Thymus (tissue), 11 donors: ENCODE measurements at regions not wholly inside any gene's neighbourhood (a gene's known extent, or its start where the extent isn't known, plus 50 kb on each side); places are given as distances from the start of the nearest gene placed in this dataset.

Experiments used
- DNase-seq, 9 donors: peaks; one replicate each; pipeline ENCODE4 v3.0.0-alpha.2; 2013; ENCODE audit warnings: low spot score in 9 of 9, low read depth in 6 of 9, missing footprints in 1 of 9
- H3K27ac ChIP-seq, 2 donors: one replicate each; pipeline ENCODE4 v1.5.1; 2013; ENCODE audit warnings: control low read depth in 1 of 2, low read depth in 1 of 2, low read length in 1 of 2, mild to moderate bottlenecking in 1 of 2, moderate library complexity in 1 of 2
- H3K27me3 ChIP-seq, 2 donors: one replicate each; pipeline ENCODE4 v1.5.1; 2013; ENCODE audit warnings: low read length in 1 of 2; ENCODE audit not compliant: control insufficient read depth in 2 of 2, insufficient read depth in 1 of 2
- H3K36me3 ChIP-seq, 2 donors: one replicate each; pipeline ENCODE4 v1.5.1; 2013; ENCODE audit warnings: low read length in 1 of 2, mild to moderate bottlenecking in 1 of 2, moderate library complexity in 1 of 2; ENCODE audit not compliant: control insufficient read depth in 2 of 2, insufficient read depth in 2 of 2
- H3K4me1 ChIP-seq, 2 donors: one replicate each; pipeline ENCODE4 v1.5.1; 2013; ENCODE audit warnings: low read length in 2 of 2; ENCODE audit not compliant: control insufficient read depth in 2 of 2, insufficient read depth in 2 of 2
- H3K4me3 ChIP-seq, 2 donors: one replicate each; pipeline ENCODE4 v1.5.1; 2013; ENCODE audit warnings: low read length in 2 of 2, control low read depth in 1 of 2, mild to moderate bottlenecking in 1 of 2
- H3K9me3 ChIP-seq, 2 donors: one replicate each; pipeline ENCODE4 v1.5.1; 2013; ENCODE audit warnings: low read length in 1 of 2, mild to moderate bottlenecking in 1 of 2; ENCODE audit not compliant: control insufficient read depth in 2 of 2, insufficient read depth in 1 of 2
- WGBS: extraction: QIAGEN DNeasy Blood & Tissue Kit; methylation state at CpG from one replicate; pipeline ENCODE4 v1.1.7; 2013; 5-methylcytosine and 5-hydroxymethylcytosine counted together
- donor health status: healthy.

DNA sequence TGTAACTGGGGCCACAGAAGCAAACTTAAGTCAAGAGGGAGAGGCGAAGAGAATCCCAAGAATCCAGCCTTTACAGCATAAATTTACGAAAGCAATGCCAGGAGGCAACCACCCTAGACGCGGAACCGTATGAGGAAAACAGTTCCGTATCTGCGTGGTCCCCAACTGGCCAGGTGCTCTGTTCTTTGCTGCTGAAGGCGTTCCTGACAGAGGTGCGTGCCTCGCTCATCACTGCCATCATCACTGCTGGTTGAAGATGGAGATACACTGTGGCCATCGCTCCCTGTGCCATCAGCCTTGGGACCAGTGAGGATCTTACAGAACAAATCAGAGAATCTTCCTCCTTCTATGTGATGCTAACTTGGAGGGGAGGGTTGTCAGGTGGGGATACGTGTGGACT lies 270.5 kb upstream of the B3GAT1 start:
- no peaks in the 10 kb centered on the region for H3K9me3 ChIP-seq
- no peak for DNase-seq
- H3K27me3 ChIP-seq = no peaks in the 10 kb centered on the region
- H3K4me3 ChIP-seq = no peak overlapping the region
- 96% methylated on average over 12 of the region's 12 CpGs for WGBS
- no peak overlapping the region for H3K27ac ChIP-seq
- H3K36me3 ChIP-seq = no peaks in the 10 kb centered on the region
- H3K4me1 ChIP-seq = no peaks in the 10 kb centered on the region

DNA sequence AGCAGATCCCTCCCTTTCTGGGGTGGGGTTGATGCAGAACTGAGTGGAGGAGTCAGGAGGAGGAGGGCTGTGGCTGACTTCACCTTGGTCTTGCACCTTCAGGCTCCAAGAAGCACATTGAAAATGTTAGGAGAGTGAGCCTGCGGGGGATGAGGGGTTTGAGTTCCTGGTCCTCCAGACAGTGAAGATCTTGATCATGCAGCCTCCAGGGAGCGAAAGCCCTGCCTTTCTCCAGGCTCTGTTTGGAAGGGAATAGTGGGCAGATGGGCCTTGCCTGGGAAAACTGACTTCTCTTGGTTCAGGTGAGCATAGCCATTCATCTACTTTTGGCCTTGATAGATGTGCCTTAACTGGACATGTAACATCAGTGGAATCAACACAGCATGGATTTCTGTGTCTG lies 267.6 kb upstream of the B3GAT1 start:
- no peak overlapping the region for H3K27ac ChIP-seq
- H3K36me3 ChIP-seq = no peaks in the 10 kb centered on the region
- no peak overlapping the region for H3K4me3 ChIP-seq
- WGBS = 98% methylated on average over 2 of the region's 2 CpGs
- H3K27me3 ChIP-seq = no peaks in the 10 kb centered on the region
- no peak for DNase-seq
- H3K4me1 ChIP-seq = no peaks in the 10 kb centered on the region
- H3K9me3 ChIP-seq = no peaks in the 10 kb centered on the region

DNA sequence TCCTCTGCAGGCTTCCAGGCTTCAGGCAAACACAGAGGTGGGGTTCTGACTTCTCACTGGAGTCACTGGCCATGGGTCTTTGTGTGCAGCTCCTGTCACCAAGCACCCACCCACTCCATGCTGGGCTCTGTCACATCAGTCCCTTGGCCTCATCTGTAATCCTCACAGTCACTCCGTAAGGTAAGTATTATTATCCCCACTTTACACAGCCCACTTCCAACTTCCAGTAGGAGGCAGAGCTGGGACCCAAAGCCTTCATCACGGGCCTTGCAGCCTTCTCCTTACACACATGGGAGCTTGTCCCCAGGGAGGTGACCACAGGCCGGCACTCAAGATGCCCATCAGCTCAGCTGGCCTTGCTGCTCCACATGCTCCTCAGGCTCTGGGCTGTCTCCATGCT lies 266.7 kb upstream of the B3GAT1 start:
- no peak for DNase-seq
- 77% methylated on average over 3 of the region's 3 CpGs for WGBS
- Histone ChIP-seq H3K36me3 (no peaks in the 10 kb centered on the region), H3K4me1 (no peaks in the 10 kb centered on the region), H3K4me3 (no peak overlapping the region), H3K27me3 (no peaks in the 10 kb centered on the region), H3K9me3 (no peaks in the 10 kb centered on the region), H3K27ac (no peak overlapping the region)

DNA sequence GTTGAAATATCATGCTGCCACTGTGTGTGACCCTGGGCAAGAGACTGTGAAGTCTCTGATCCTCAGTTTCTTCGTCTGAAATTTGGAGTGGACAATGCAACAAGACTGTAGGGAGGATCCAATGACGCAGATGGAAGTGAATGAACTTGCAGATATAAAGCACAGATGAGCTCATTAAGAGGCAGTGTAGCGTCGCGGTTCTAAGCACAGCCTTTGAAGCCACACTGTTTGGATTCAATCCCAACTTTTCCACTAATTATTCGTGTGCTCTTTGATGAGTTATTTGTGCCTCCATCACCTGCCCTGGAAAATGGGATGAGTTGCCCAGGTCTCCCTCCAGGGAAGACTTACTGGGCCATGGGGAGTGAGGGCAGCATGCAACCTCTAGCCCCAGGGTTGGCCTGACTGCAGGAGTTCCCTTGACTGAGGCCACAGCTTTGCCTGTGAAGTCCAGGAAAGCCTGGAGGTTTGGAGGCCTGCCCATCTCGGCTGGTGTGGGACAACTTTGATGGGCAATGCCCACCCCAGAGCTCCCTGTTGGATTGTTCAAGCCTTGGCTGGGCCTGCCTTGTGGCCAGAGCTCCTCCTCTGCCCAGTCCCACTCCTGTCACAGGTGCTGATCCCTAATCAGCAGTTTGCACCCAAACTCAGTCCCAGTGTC lies 266.0 kb upstream of the B3GAT1 start:
- Histone ChIP-seq H3K4me1 (no peaks in the 10 kb centered on the region), H3K27me3 (no peaks in the 10 kb centered on the region), H3K9me3 (no peaks in the 10 kb centered on the region), H3K4me3 (no peak overlapping the region), H3K36me3 (no peaks in the 10 kb centered on the region), H3K27ac (no peak overlapping the region)
- 93% methylated on average over 7 of the region's 7 CpGs for WGBS
- no peak for DNase-seq

DNA sequence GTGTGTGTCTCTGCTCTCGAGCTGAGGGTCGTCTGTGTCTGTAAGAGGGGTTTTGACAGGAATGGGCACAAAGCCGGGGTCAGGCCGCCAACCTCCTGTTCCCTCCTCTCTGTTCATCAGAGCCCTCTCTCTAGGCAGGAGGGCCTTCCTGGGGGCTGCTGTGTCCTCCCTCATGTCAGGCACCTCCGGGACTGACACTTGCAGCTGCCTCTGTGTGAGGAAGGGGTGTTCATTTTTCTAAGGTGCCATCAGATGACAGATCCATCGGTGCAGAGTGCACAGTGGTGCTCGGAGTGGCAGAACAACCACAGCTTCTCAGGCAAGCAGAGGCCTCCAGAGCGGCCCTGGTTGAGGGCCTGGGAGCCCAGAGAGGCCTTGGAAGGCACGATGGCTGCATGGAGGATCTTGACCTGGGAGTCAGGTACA lies 265.4 kb upstream of the B3GAT1 start:
- WGBS = 85% methylated on average over 9 of the region's 9 CpGs
- Histone ChIP-seq H3K27ac (no peak overlapping the region), H3K27me3 (no peaks in the 10 kb centered on the region), H3K9me3 (no peaks in the 10 kb centered on the region), H3K4me3 (no peak overlapping the region), H3K36me3 (no peaks in the 10 kb centered on the region), H3K4me1 (no peaks in the 10 kb centered on the region)
- no peak for DNase-seq

DNA sequence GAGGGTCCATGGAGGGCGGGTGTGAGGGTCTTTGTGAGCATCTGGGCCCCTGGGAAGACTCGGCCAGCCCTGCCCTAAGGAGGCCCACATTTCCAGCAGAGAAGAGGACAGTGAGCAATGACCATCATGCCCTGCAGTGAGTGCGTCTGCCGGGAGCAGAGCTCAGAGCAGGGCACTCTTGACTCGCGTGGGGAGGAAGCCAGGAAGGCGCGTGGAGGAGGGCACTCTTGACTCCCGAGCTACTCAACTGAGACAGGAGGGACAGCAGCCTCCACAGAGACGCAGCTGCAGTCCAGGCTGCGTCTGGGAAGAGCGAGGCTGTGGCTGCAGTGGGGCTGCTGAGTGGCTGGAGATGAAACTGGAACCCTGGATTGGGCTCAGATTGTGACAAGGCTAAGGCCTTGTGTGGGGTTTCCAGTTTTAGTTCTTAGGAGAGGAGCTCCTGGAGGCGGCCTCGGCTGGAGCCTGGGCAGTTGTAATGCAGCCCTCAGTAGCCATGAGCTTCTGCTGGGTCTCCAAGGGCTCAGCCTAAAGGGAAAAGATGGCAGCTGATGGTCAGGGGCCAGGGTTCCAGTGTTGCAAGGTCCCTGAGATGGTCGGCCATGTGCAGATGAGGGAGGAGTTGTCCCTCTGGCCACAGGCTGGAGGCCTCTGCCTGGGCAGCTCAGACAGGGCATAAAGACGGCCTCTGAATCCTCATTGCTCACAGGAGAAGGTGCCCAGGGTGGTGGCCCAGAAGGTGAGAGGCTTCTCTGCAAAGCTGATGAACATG lies 264.7 kb upstream of the B3GAT1 start:
- H3K4me3 ChIP-seq = no peak overlapping the region
- no peak for DNase-seq
- 89% methylated on average over 16 of the region's 16 CpGs for WGBS

DNA sequence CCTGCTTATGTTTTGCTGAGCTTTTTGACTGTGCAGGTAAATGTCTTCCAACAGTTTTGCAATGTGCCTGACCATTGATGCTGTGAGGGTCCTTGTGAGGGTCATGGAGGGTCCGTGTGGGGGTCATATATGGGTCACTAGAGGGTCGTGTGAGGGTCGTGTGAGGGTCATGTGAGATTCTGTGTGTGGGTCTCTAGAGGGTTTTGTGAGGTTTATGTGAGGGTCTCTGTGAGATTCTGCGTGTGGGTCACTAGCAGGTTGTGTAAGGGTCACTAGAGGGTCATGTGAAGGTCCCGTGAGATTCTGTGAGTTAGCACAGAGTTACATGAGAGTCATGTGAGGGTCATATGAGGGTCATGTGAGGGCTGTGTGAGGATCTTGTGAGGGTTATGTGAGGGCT lies 263.9 kb upstream of the B3GAT1 start:
- Histone ChIP-seq H3K4me3 (no peak overlapping the region), H3K9me3 (no peaks in the 10 kb centered on the region), H3K27me3 (no peaks in the 10 kb centered on the region), H3K36me3 (no peaks in the 10 kb centered on the region), H3K4me1 (no peaks in the 10 kb centered on the region), H3K27ac (no peak overlapping the region)
- 80% methylated on average over 5 of the region's 5 CpGs for WGBS
- no peak for DNase-seq

More for the DNA sequence above, 264.7 kb upstream of the B3GAT1 start:
- H3K4me1 ChIP-seq = no peaks in the 10 kb centered on the region
- no peak overlapping the region for H3K27ac ChIP-seq
- no peaks in the 10 kb centered on the region for H3K9me3 ChIP-seq
- H3K36me3 ChIP-seq = no peaks in the 10 kb centered on the region
- H3K27me3 ChIP-seq = no peaks in the 10 kb centered on the region

DNA sequence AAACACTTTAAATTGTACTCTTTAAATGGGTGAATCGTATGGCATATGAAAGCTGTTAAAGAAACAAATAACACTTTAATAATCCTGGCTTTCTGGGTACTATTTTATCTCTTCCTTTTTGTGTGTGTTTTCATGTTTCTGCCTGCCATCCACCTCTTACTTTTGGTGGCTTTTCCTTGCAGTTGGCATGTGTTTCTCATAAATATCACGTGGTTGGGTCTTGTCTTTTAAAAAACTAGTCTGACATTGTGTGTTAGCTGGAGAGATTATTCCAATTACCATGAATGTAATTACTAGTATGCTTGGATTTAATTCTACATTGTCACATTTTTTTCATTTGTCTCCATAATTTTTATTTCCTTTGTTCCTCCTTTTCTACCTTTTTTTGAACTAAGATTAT lies 262.9 kb upstream of the B3GAT1 start:
- Histone ChIP-seq H3K4me3 (no peak overlapping the region), H3K27me3 (no peaks in the 10 kb centered on the region), H3K36me3 (no peaks in the 10 kb centered on the region), H3K27ac (no peak overlapping the region), H3K4me1 (no peaks in the 10 kb centered on the region), H3K9me3 (no peaks in the 10 kb centered on the region)
- no peak for DNase-seq
- WGBS = 66% methylated on average over 2 of the region's 2 CpGs

DNA sequence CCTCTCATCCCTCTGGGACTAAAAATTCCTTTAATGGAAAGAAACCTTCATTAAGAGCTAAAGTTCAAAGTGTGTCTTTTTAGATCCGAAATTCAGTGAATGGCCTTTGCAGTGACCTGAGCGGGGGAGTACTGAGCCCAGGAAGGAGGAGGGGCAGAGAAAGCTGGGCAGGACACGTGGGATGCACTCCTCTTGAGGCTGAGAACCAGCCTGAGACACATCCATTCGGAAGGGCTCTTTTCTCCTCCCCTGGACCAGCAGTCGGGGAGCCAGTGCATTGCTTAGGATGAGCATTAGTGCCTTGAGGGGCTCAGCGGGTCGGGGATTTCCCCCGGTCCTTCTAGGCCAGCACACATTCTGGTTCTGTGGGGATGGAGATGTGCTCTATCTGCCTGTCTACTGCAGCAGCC lies 258.9 kb upstream of the B3GAT1 start:
- H3K27ac ChIP-seq = no peak overlapping the region
- no peaks in the 10 kb centered on the region for H3K27me3 ChIP-seq
- 72% methylated on average over 8 of the region's 8 CpGs for WGBS
- H3K36me3 ChIP-seq = no peaks in the 10 kb centered on the region
- DNase-seq = no peak
- no peak overlapping the region for H3K4me3 ChIP-seq
- no peaks in the 10 kb centered on the region for H3K9me3 ChIP-seq
- H3K4me1 ChIP-seq = no peaks in the 10 kb centered on the region
